DOHH2 (cell line): ENCODE measurements at regions not wholly inside any gene's neighbourhood (a gene's known extent, or its start where the extent isn't known, plus 50 kb on each side); places are given as distances from the start of the nearest gene placed in this dataset.

Source experiments
- H3F3A ChIP-seq: fragments of 200-600 bp; sonication (generic), shearing (Covaris generic); 2 replicates; pipeline ENCODE4 v1.6.0; 2016; ENCODE audit warnings: antibody characterized with exemption, mild to moderate bottlenecking; ENCODE audit not compliant: control insufficient read depth, insufficient read depth
- H3K27ac ChIP-seq: fragments of 200-600 bp; sonication (generic); 2 replicates; pipeline ENCODE4 v1.5.1; 2014; ENCODE audit warnings: low read depth, mild to moderate bottlenecking, low read length, moderate library complexity
- H3K27me3 ChIP-seq: fragments of 200-600 bp; sonication (generic); 2 replicates; pipeline ENCODE4 v1.6.1; 2014; ENCODE audit warnings: mild to moderate bottlenecking, low read length, mixed read lengths; ENCODE audit not compliant: control insufficient read depth
- H3K36me3 ChIP-seq: fragments of 200-600 bp; sonication (generic); 2 replicates; pipeline ENCODE4 v1.6.1; 2014; ENCODE audit warnings: mild to moderate bottlenecking, low read length, moderate library complexity, mixed read lengths; ENCODE audit not compliant: control insufficient read depth
- H3K4me1 ChIP-seq: fragments of 200-600 bp; sonication (generic); 2 replicates; pipeline ENCODE4 v1.6.1; 2014; ENCODE audit warnings: mild to moderate bottlenecking, low read length, mixed read lengths; ENCODE audit not compliant: control insufficient read depth
- H3K4me2 ChIP-seq: fragments of 200-600 bp; sonication (generic); 2 replicates; pipeline ENCODE4 v1.6.0; 2014; ENCODE audit warnings: mild to moderate bottlenecking, low read length, moderate library complexity
- H3K4me3 ChIP-seq: fragments of 200-600 bp; sonication (generic); 2 replicates; pipeline ENCODE4 v1.5.1; 2014; ENCODE audit warnings: mild to moderate bottlenecking, low read length, mixed read lengths
- H3K79me2 ChIP-seq: fragments of 200-600 bp; sonication (generic); 2 replicates; pipeline ENCODE4 v1.6.1; 2014; ENCODE audit warnings: mild to moderate bottlenecking, low read length, mixed read lengths; ENCODE audit not compliant: control insufficient read depth
- H3K9me2 ChIP-seq: fragments of 200-600 bp; sonication (generic); replicated peaks from 2 replicates; pipeline ENCODE4 v1.6.1; 2014; ENCODE audit warnings: mild to moderate bottlenecking, low read length, mixed read lengths; ENCODE audit not compliant: control insufficient read depth
- H3K9me3 ChIP-seq: fragments of 200-600 bp; sonication (generic); 2 replicates; pipeline ENCODE4 v1.6.1; 2014; ENCODE audit warnings: antibody characterized with exemption, low read length, mixed read lengths; ENCODE audit not compliant: control insufficient read depth, insufficient read depth
- H4K20me1 ChIP-seq: fragments of 200-600 bp; sonication (generic); 2 replicates; pipeline ENCODE4 v1.6.0; 2014; ENCODE audit warnings: low read depth, mild to moderate bottlenecking, antibody characterized with exemption, low read length, moderate library complexity; ENCODE audit not compliant: control insufficient read depth, insufficient read depth
- CTCF ChIP-seq: fragments of 200-600 bp; sonication (generic); IDR thresholded peaks from one replicate; pipeline ENCODE4 v1.5.1; 2014; ENCODE audit warnings: antibody characterized with exemption, mild to moderate bottlenecking, low read depth, low read length; ENCODE audit not compliant: poor library complexity, severe bottlenecking
- EZH2phosphoT487 ChIP-seq: fragments of 200-600 bp; sonication (generic); IDR thresholded peaks from 2 replicates; pipeline ENCODE4 v1.6.1; 2017; ENCODE audit warnings: borderline replicate concordance, mild to moderate bottlenecking, antibody characterized with exemption, low read length, moderate library complexity, mixed read lengths

GRCh38 chr2:147456779-147457178 is 388.1 kb upstream of the ACVR2A start:
- Histone ChIP-seq H3K27ac (no peak overlapping the region), H3K4me1 (no peaks in the 10 kb centered on the region), H3K4me2 (no peak overlapping the region), H3K36me3 (no peaks in the 10 kb centered on the region), H3K9me2 (no peaks in the 10 kb centered on the region), H4K20me1 (no peaks in the 10 kb centered on the region), H3K9me3 (no peaks in the 10 kb centered on the region), H3K27me3 (no peaks in the 10 kb centered on the region), H3K4me3 (no peak overlapping the region), H3K79me2 (no peaks in the 10 kb centered on the region), H3F3A (no peaks in the 10 kb centered on the region)
- TF ChIP-seq EZH2phosphoT487, result no peak
- no peak for TF ChIP-seq CTCF

- H3K36me3 ChIP-seq, result no peaks in the 10 kb centered on the region
- H3K4me2 ChIP-seq, result no peak overlapping the region
- TF ChIP-seq EZH2phosphoT487 (no peak), CTCF (no peak)
- H3K4me1 ChIP-seq, result no peaks in the 10 kb centered on the region
- no peaks in the 10 kb centered on the region for H4K20me1 ChIP-seq
- H3F3A ChIP-seq, result no peaks in the 10 kb centered on the region
- no peak overlapping the region for H3K4me3 ChIP-seq
- H3K27me3 ChIP-seq, result no peaks in the 10 kb centered on the region
- no peaks in the 10 kb centered on the region for H3K79me2 ChIP-seq
- no peaks in the 10 kb centered on the region for H3K9me3 ChIP-seq
- H3K9me2 ChIP-seq, result no peaks in the 10 kb centered on the region
- no peak overlapping the region for H3K27ac ChIP-seq
These were observed 392.8 kb upstream of the ACVR2A start for GRCh38 chr2:147451902-147452515.

GRCh38 chr2:147450661-147451510 is 393.9 kb upstream of the ACVR2A start:
- no peak overlapping the region for H3K27ac ChIP-seq
- no peaks in the 10 kb centered on the region for H3K9me3 ChIP-seq
- H3K9me2 ChIP-seq, result no peaks in the 10 kb centered on the region
- no peaks in the 10 kb centered on the region for H3K4me1 ChIP-seq
- H3F3A ChIP-seq, result no peaks in the 10 kb centered on the region
- H3K4me2 ChIP-seq, result no peak overlapping the region
- H3K27me3 ChIP-seq, result no peaks in the 10 kb centered on the region
- no peaks in the 10 kb centered on the region for H3K36me3 ChIP-seq
- no peak overlapping the region for H3K4me3 ChIP-seq
- no peaks in the 10 kb centered on the region for H3K79me2 ChIP-seq
- TF ChIP-seq CTCF (no peak), EZH2phosphoT487 (no peak)
- H4K20me1 ChIP-seq, result no peaks in the 10 kb centered on the region
